Body of pancreas (tissue), 4 donors: ENCODE measurements at regions not wholly inside any gene's neighbourhood (a gene's known extent, or its start where the extent isn't known, plus 50 kb on each side); places are given as distances from the start of the nearest gene placed in this dataset.

Experiments used
- ATAC-seq: fragments of 150-250 bp; one replicate; pipeline ENCODE4 v1.9.1; 2016
- DNase-seq, 4 donors: peaks; one replicate each; pipeline ENCODE4 v3.0.0-alpha.2; 2019
- H3K27ac ChIP-seq, 4 donors: fragments of 200-600 bp; sonication (generic); 1 replicate in 3 of 4; 2 replicates in 1 of 4; pipeline versions ENCODE4 v1.5.1 to v1.6.1; 2016 to 2019; ENCODE audit warnings: mild to moderate bottlenecking in 1 of 4, mixed read lengths in 1 of 4, moderate library complexity in 1 of 4
- H3K27me3 ChIP-seq, 2 donors: fragments of 200-600 bp; sonication (generic); one replicate each; pipeline ENCODE4 v1.6.0; 2016; ENCODE audit warnings: mild to moderate bottlenecking in 1 of 2
- H3K36me3 ChIP-seq, 2 donors: fragments of 200-600 bp; sonication (generic); replicated peaks in 1 of 2; 2 replicates each; pipeline ENCODE4 v1.5.1; 2016; ENCODE audit warnings: low read depth in 2 of 2; ENCODE audit not compliant: insufficient read depth in 1 of 2
- H3K4me1 ChIP-seq: fragments of 200-600 bp; sonication (generic); one replicate; pipeline ENCODE4 v1.6.0; 2016
- H3K4me3 ChIP-seq, 2 donors: fragments of 200-600 bp; sonication (generic); 1 replicate in 1 of 2; 2 replicates in 1 of 2; pipeline ENCODE4 v1.5.1; 2016 to 2019
- H3K9me3 ChIP-seq, 3 donors: fragments of 200-600 bp; sonication (generic); 1 replicate in 2 of 3; 2 replicates in 1 of 3; pipeline ENCODE4 v1.5.1; 2016
- CTCF ChIP-seq, 7 experiments: fragments of 450-650 bp in 4 of 7; fragments of 200-600 bp in 3 of 7; sonication (generic) in 3 of 7; IDR thresholded peaks; one replicate each; pipeline ENCODE4 v1.5.1; 2016 to 2019; ENCODE audit warnings: antibody characterized with exemption in 7 of 7
- POLR2A ChIP-seq, 3 donors: fragments of 450-650 bp; IDR thresholded peaks; one replicate each; pipeline ENCODE4 v1.6.1; 2016; ENCODE audit warnings: antibody characterized with exemption in 3 of 3, mild to moderate bottlenecking in 2 of 3
- whole genome bisulfite sequencing, 2 donors: methylation state at CpG; one replicate each; pipeline ENCODE4 v1.1.5; 2017; 5-methylcytosine and 5-hydroxymethylcytosine counted together
- intact Hi-C: fragments of 100-400 bp; cut with DNase I; formaldehyde crosslinking; loops from one replicate; pipeline ENCODE4 v1.15.1; 2023

- no peaks in the 10 kb centered on the region for H3K27me3 ChIP-seq
- H3K4me3 ChIP-seq, result no peak overlapping the region
- DNase-seq (no peak), ATAC-seq (no peak)
- H3K9me3 ChIP-seq, result no peaks in the 10 kb centered on the region
- H3K27ac ChIP-seq, result no peak overlapping the region
- no peak for TF ChIP-seq CTCF (IDR thresholded peaks at IDR 0.05)
- no peak for TF ChIP-seq POLR2A (IDR thresholded peaks at IDR 0.05)
- H3K36me3 ChIP-seq, result no peaks in the 10 kb centered on the region
- H3K4me1 ChIP-seq, result no peaks in the 10 kb centered on the region
- 90% methylated on average over 2 of the region's 2 CpGs for WGBS, 2 donors
- intact Hi-C loops, result no loop called here
Measured at GRCh38 chr1:219281831-219282230, 108.2 kb downstream of the LYPLAL1 start.

- H3K9me3 ChIP-seq, result no peaks in the 10 kb centered on the region
- H3K4me3 ChIP-seq, result no peak overlapping the region
- intact Hi-C loops, result no loop called here
- H3K36me3 ChIP-seq, result no peaks in the 10 kb centered on the region
- H3K27me3 ChIP-seq, result no peaks in the 10 kb centered on the region
- DNase-seq (no peak), ATAC-seq (no peak)
- TF ChIP-seq POLR2A (IDR thresholded peaks at IDR 0.05), result no peak
- no peak for TF ChIP-seq CTCF (IDR thresholded peaks at IDR 0.05)
- whole genome bisulfite sequencing, 2 donors, result 80 to 87% methylated on average over 6 of the region's 6 CpGs
- H3K27ac ChIP-seq, result no peak overlapping the region
- no peaks in the 10 kb centered on the region for H3K4me1 ChIP-seq
Measured at GRCh38 chr1:219279017-219279770, 105.5 kb downstream of the LYPLAL1 start.

- intact Hi-C loops, result no loop called here
- Histone ChIP-seq H3K36me3 (no peaks in the 10 kb centered on the region), H3K27ac (no peak overlapping the region), H3K27me3 (no peaks in the 10 kb centered on the region), H3K9me3 (no peaks in the 10 kb centered on the region), H3K4me1 (no peaks in the 10 kb centered on the region), H3K4me3 (no peak overlapping the region)
- ATAC-seq (no peak), DNase-seq (no peak)
- TF ChIP-seq POLR2A (IDR thresholded peaks at IDR 0.05), result no peak
- TF ChIP-seq CTCF (IDR thresholded peaks at IDR 0.05), result no peak
- WGBS, 2 donors, result 72 to 76% methylated on average over 1 of the region's 1 CpG
Measured at GRCh38 chr1:219278288-219278687, 104.6 kb downstream of the LYPLAL1 start.

GRCh38 chr1:219277304-219278105, 103.8 kb downstream of the LYPLAL1 start:
- ATAC-seq, result no peak
- Histone ChIP-seq H3K9me3 (no peaks in the 10 kb centered on the region), H3K36me3 (no peaks in the 10 kb centered on the region), H3K27me3 (no peaks in the 10 kb centered on the region), H3K27ac (no peak overlapping the region), H3K4me1 (no peaks in the 10 kb centered on the region), H3K4me3 (no peak overlapping the region)
- WGBS, 2 donors, result 82 to 89% methylated on average over 2 of the region's 2 CpGs
- no peak for DNase-seq
- TF ChIP-seq POLR2A (IDR thresholded peaks at IDR 0.05) (no peak), CTCF (IDR thresholded peaks at IDR 0.05) (no peak)
- intact Hi-C loops, result no loop called here
